ENCODE measurements at regions not wholly inside any gene's neighbourhood (a gene's known extent, or its start where the extent isn't known, plus 50 kb on each side); places are given as distances from the start of the nearest gene placed in this dataset.

GRCh38 chr9:29297592-29297991, 1724.3 kb upstream of the C9orf72 start:
- no peak for DNase-seq (ENCODE audit: low read depth)
- TF ChIP-seq CTCF (conservative IDR thresholded peaks at IDR 0.05; ENCODE audit: control insufficient read depth, insufficient read depth, low read depth, low read length), result no peak
- no peak overlapping the region for H3K4me3 ChIP-seq (ENCODE audit: control insufficient read depth, low read depth, low read length)

GRCh38 chr9:29311221-29311620, 1737.9 kb upstream of the C9orf72 start:
- no peak for DNase-seq (ENCODE audit: low read depth)
- TF ChIP-seq CTCF (conservative IDR thresholded peaks at IDR 0.05; ENCODE audit: control insufficient read depth, insufficient read depth, low read depth, low read length), result no peak
- H3K4me3 ChIP-seq (ENCODE audit: control insufficient read depth, low read depth, low read length), result no peak overlapping the region

GRCh38 chr9:29312327-29312726, 1739.0 kb upstream of the C9orf72 start:
- no peak for TF ChIP-seq CTCF (conservative IDR thresholded peaks at IDR 0.05; ENCODE audit: control insufficient read depth, insufficient read depth, low read depth, low read length)
- no peak for DNase-seq (ENCODE audit: low read depth)
- no peak overlapping the region for H3K4me3 ChIP-seq (ENCODE audit: control insufficient read depth, low read depth, low read length)

GRCh38 chr9:29319736-29320513, 1746.6 kb upstream of the C9orf72 start:
- H3K4me3 ChIP-seq (ENCODE audit: control insufficient read depth, low read depth, low read length), result no peak overlapping the region
- DNase-seq (ENCODE audit: low read depth), result no peak
- no peak for TF ChIP-seq CTCF (conservative IDR thresholded peaks at IDR 0.05; ENCODE audit: control insufficient read depth, insufficient read depth, low read depth, low read length)

- TF ChIP-seq CTCF (conservative IDR thresholded peaks at IDR 0.05; ENCODE audit: control insufficient read depth, insufficient read depth, low read depth, low read length), result no peak
- peak; percentile 15 for DNase-seq (ENCODE audit: low read depth)
- H3K4me3 ChIP-seq (ENCODE audit: control insufficient read depth, low read depth, low read length), result no peak overlapping the region
These were observed 1749.0 kb upstream of the C9orf72 start for GRCh38 chr9:29322240-29322639.

GRCh38 chr9:29325894-29326293, 1752.6 kb upstream of the C9orf72 start:
- TF ChIP-seq CTCF (conservative IDR thresholded peaks at IDR 0.05; ENCODE audit: control insufficient read depth, insufficient read depth, low read depth, low read length), result no peak
- no peak for DNase-seq (ENCODE audit: low read depth)
- H3K4me3 ChIP-seq (ENCODE audit: control insufficient read depth, low read depth, low read length), result no peak overlapping the region
